Bone marrow (tissue), 2 donors: ENCODE measurements at regions not wholly inside any gene's neighbourhood (a gene's known extent, or its start where the extent isn't known, plus 50 kb on each side); places are given as distances from the start of the nearest gene placed in this dataset.
A peak's percentile ranks its signal among the peaks of the same experiment; 100 is the strongest.
"Not testable (repeated sequence)": the region's sequence is repeated elsewhere in the genome, so short reads cannot be mapped to it uniquely, and the experiment has no call there.

Experiments used
- DNase-seq, 2 donors: peaks; one replicate each; lab custom pipeline; 2025; lab: John Stamatoyannopoulos, UW

GRCh38 chr13:91219201-91219600 is 128.3 kb upstream of the MIR17HG start:
- no peak for DNase-seq

- DNase-seq: no peak
Observed at GRCh38 chr13:91220872-91221271, 126.6 kb upstream of the MIR17HG start.

GRCh38 chr13:91228108-91228507 is 119.4 kb upstream of the MIR17HG start:
- no peak for DNase-seq

GRCh38 chr13:91228940-91229339 is 118.5 kb upstream of the MIR17HG start:
- DNase-seq: no peak

- DNase-seq: no peak
Observed at GRCh38 chr13:91232716-91233115, 114.8 kb upstream of the MIR17HG start.

- DNase-seq: no peak
Observed at GRCh38 chr13:91233291-91233690, 114.2 kb upstream of the MIR17HG start.

GRCh38 chr13:91236182-91236581 is 111.3 kb upstream of the MIR17HG start:
- no peak for DNase-seq

- DNase-seq: no peak
Observed at GRCh38 chr13:91236921-91237320, 110.6 kb upstream of the MIR17HG start.

- DNase-seq: no peak
Observed at GRCh38 chr13:91238036-91238435, 109.5 kb upstream of the MIR17HG start.

- DNase-seq: no peak
Observed at GRCh38 chr13:91240341-91240740, 107.1 kb upstream of the MIR17HG start.

GRCh38 chr13:91241221-91241933 is 106.1 kb upstream of the MIR17HG start:
- DNase-seq: no peak

- DNase-seq: peak in 1 of 2 donors; percentile 8
Observed at GRCh38 chr13:91242652-91243051, 104.8 kb upstream of the MIR17HG start.

GRCh38 chr13:91245288-91245687 is 102.2 kb upstream of the MIR17HG start:
- peak in 1 of 2 donors; percentile 68 for DNase-seq

GRCh38 chr13:91247768-91248167 is 99.7 kb upstream of the MIR17HG start:
- DNase-seq: peak in 1 of 2 donors; percentile 20

- no peak for DNase-seq
Observed at GRCh38 chr13:91248249-91248648, 99.2 kb upstream of the MIR17HG start.

GRCh38 chr13:91249370-91249769 is 98.1 kb upstream of the MIR17HG start:
- DNase-seq: no peak

- peak in 1 of 2 donors; percentile 11 for DNase-seq
Observed at GRCh38 chr13:91249861-91250260, 97.6 kb upstream of the MIR17HG start.

GRCh38 chr13:91251573-91251972 is 95.9 kb upstream of the MIR17HG start:
- DNase-seq: not testable (repeated sequence)

- no peak for DNase-seq
Observed at GRCh38 chr13:91264484-91264883, 83.0 kb upstream of the MIR17HG start.

GRCh38 chr13:91269237-91269636 is 78.2 kb upstream of the MIR17HG start:
- DNase-seq: no peak

- peak in 1 of 2 donors; percentile 36 for DNase-seq
Observed at GRCh38 chr13:91270031-91270430, 77.5 kb upstream of the MIR17HG start.

GRCh38 chr13:91272235-91272777 is 75.2 kb upstream of the MIR17HG start:
- no peak for DNase-seq

- no peak for DNase-seq
Observed at GRCh38 chr13:91273675-91274074, 73.8 kb upstream of the MIR17HG start.
